ENCODE measurements at regions not wholly inside any gene's neighbourhood (a gene's known extent, or its start where the extent isn't known, plus 50 kb on each side); places are given as distances from the start of the nearest gene placed in this dataset.

GRCh38 chr1:55579332-55580001, 364.3 kb upstream of the USP24 start:
- Histone ChIP-seq H3K4me3 (no peak overlapping the region), H3K4me1 (ENCODE audit: insufficient read depth) (no peaks in the 10 kb centered on the region), H3K27ac (no peak overlapping the region), H3K27me3 (no peaks in the 10 kb centered on the region), H3K9me3 (no peaks in the 10 kb centered on the region), H3K36me3 (no peaks in the 10 kb centered on the region)
- peak in 1 of 5 donors; percentile 26 for DNase-seq
- intact Hi-C loops (cut with DNase I): no loop called here
- TF ChIP-seq POLR2A (IDR thresholded peaks at IDR 0.05): no peak
- TF ChIP-seq EP300 (IDR thresholded peaks at IDR 0.05): no peak
- TF ChIP-seq CTCF (IDR thresholded peaks at IDR 0.05): no peak
- WGBS, 3 donors: 75 to 85% (median 78%) methylated on average over 3 of the region's 3 CpGs

DNA sequence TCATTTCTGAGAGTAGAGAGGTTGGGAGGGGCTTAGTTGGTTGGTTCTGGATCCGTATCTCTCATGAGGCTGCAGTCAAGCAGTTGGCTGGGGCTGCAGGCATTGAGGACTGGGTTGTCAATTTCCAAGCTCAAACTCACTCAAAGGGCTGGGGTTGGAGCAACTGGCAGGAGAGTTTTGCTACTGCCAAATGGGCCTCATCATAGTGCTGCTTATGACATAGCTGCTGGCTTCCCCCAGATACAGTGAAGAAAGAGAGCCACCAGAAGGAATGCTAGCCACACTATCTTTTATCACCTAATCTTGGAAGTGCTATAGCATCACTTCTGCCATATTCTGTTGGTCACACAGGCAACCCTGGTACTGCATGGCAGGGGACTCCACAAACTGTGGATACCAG, 363.5 kb upstream of the USP24 start:
- no peak for DNase-seq
- intact Hi-C loops (cut with DNase I): no loop called here
- Histone ChIP-seq H3K4me3 (no peak overlapping the region), H3K36me3 (no peaks in the 10 kb centered on the region), H3K9me3 (no peaks in the 10 kb centered on the region), H3K27ac (no peak overlapping the region), H3K4me1 (ENCODE audit: insufficient read depth) (no peaks in the 10 kb centered on the region), H3K27me3 (no peaks in the 10 kb centered on the region)
- TF ChIP-seq EP300 (IDR thresholded peaks at IDR 0.05): no peak
- TF ChIP-seq CTCF (IDR thresholded peaks at IDR 0.05): no peak
- no peak for TF ChIP-seq POLR2A (IDR thresholded peaks at IDR 0.05)
- 93 to 100% (median 96%) methylated on average over 1 of the region's 1 CpG for WGBS, 3 donors

GRCh38 chr1:55575571-55576279, 360.6 kb upstream of the USP24 start:
- Histone ChIP-seq H3K4me3 (no peak overlapping the region), H3K4me1 (ENCODE audit: insufficient read depth) (no peaks in the 10 kb centered on the region), H3K27me3 (no peaks in the 10 kb centered on the region), H3K9me3 (no peaks in the 10 kb centered on the region), H3K27ac (no peak overlapping the region), H3K36me3 (no peaks in the 10 kb centered on the region)
- DNase-seq: peak in 4 of 5 donors; percentile 29 to 55 (median 38)
- WGBS, 3 donors: 75 to 91% (median 89%) methylated on average over 4 of the region's 4 CpGs
- intact Hi-C loops (cut with DNase I): no loop called here
- no peak for TF ChIP-seq EP300 (IDR thresholded peaks at IDR 0.05)
- TF ChIP-seq CTCF (IDR thresholded peaks at IDR 0.05): no peak
- TF ChIP-seq POLR2A (IDR thresholded peaks at IDR 0.05): no peak

DNA sequence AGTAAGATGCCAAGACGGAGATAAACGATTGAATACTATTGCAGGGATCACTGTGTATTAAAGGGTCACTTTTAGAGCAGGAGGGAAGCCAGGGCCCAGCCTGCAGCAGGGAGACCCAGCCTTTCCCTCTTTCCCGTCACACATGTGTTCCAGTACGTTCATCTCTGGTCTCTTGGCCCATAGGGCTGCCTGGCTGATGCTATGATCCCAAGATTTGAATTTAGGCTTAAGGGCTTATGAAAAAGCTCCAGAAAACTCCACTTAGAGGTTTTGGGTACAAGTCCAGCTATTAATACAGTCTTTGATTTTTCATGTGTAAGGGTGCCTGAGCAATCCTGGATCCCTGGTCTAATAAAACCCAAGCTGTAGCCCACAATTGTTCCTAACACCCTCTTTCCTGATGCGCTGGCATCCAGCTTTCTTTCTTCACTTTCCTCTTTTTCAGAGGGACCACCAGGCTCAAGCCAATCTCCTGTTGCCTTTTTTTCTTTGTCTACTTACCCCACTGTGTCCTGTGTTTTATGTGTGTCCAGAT, 359.6 kb upstream of the USP24 start:
- TF ChIP-seq EP300 (IDR thresholded peaks at IDR 0.05) (no peak), POLR2A (IDR thresholded peaks at IDR 0.05) (no peak), CTCF (IDR thresholded peaks at IDR 0.05) (no peak)
- no peaks in the 10 kb centered on the region for H3K4me1 ChIP-seq (ENCODE audit: insufficient read depth)
- H3K27ac ChIP-seq: no peak overlapping the region
- H3K36me3 ChIP-seq: no peaks in the 10 kb centered on the region
- WGBS, 3 donors: 88 to 95% (median 90%) methylated on average over 5 of the region's 5 CpGs
- H3K27me3 ChIP-seq: no peaks in the 10 kb centered on the region
- no peak overlapping the region for H3K4me3 ChIP-seq
- intact Hi-C loops (cut with DNase I): no loop called here
- H3K9me3 ChIP-seq: no peaks in the 10 kb centered on the region
- DNase-seq: no peak

All from ovary (tissue), 7 donors.